Endothelial cell (in vitro differentiated cells): ENCODE measurements at regions not wholly inside any gene's neighbourhood (a gene's known extent, or its start where the extent isn't known, plus 50 kb on each side); places are given as distances from the start of the nearest gene placed in this dataset.

Experiments
- DNase-seq: peaks from one replicate; pipeline ENCODE4 v3.0.0; 2021; ENCODE audit warnings: low spot score
- H3K27ac Mint-ChIP-seq: one replicate; pipeline ENCODE4 v1.8.0; 2021; ENCODE audit warnings: mixed read lengths, inconsistent platforms; ENCODE audit not compliant: unreplicated experiment
- H3K27me3 Mint-ChIP-seq: one replicate; pipeline ENCODE4 v1.8.0; 2021; ENCODE audit warnings: mild to moderate bottlenecking, moderate library complexity, mixed read lengths, inconsistent platforms; ENCODE audit not compliant: unreplicated experiment
- H3K36me3 Mint-ChIP-seq: one replicate; pipeline ENCODE4 v1.8.0; 2021; ENCODE audit warnings: mild to moderate bottlenecking, low read depth, mixed read lengths, inconsistent platforms; ENCODE audit not compliant: unreplicated experiment
- H3K4me1 Mint-ChIP-seq: one replicate; pipeline ENCODE4 v1.8.0; 2021; ENCODE audit warnings: mild to moderate bottlenecking, mixed read lengths, inconsistent platforms; ENCODE audit not compliant: unreplicated experiment
- H3K4me3 Mint-ChIP-seq: one replicate; pipeline ENCODE4 v1.8.0; 2021; ENCODE audit warnings: mild to moderate bottlenecking, mixed read lengths, inconsistent platforms; ENCODE audit not compliant: unreplicated experiment
- H3K9me3 Mint-ChIP-seq: one replicate; pipeline ENCODE4 v1.8.0; 2021; ENCODE audit warnings: mixed read lengths, inconsistent platforms; ENCODE audit not compliant: unreplicated experiment
- CTCF ChIP-seq: fragments of 200-600 bp; sonication (generic); IDR thresholded peaks from one replicate; pipeline ENCODE4 v1.5.0; 2021; ENCODE audit warnings: antibody characterized with exemption; ENCODE audit not compliant: unreplicated experiment

GRCh38 chr3:41029356-41029755 lies 169.9 kb upstream of the CTNNB1 start:
- peaks cover 25% of the 10 kb centered on the region for H3K4me1 Mint-ChIP-seq
- DNase-seq = no peak
- H3K27me3 Mint-ChIP-seq = no peaks in the 10 kb centered on the region
- no peak overlapping the region for H3K27ac Mint-ChIP-seq
- peaks cover 12% of the 10 kb centered on the region for H3K36me3 Mint-ChIP-seq
- TF ChIP-seq CTCF = no peak
- H3K9me3 Mint-ChIP-seq = no peaks in the 10 kb centered on the region
- no peak overlapping the region for H3K4me3 Mint-ChIP-seq

GRCh38 chr3:41030220-41030619 lies 169.1 kb upstream of the CTNNB1 start:
- Mint-ChIP-seq H3K9me3 (no peaks in the 10 kb centered on the region), H3K4me3 (no peak overlapping the region), H3K27me3 (no peaks in the 10 kb centered on the region), H3K36me3 (peaks cover 16% of the 10 kb centered on the region), H3K4me1 (peaks cover 25% of the 10 kb centered on the region), H3K27ac (no peak overlapping the region)
- no peak for TF ChIP-seq CTCF
- no peak for DNase-seq

GRCh38 chr3:41031401-41031800 lies 167.9 kb upstream of the CTNNB1 start:
- peaks cover 25% of the 10 kb centered on the region for H3K4me1 Mint-ChIP-seq
- TF ChIP-seq CTCF = no peak
- no peak for DNase-seq
- H3K36me3 Mint-ChIP-seq = peaks cover 16% of the 10 kb centered on the region
- H3K4me3 Mint-ChIP-seq = no peak overlapping the region
- H3K9me3 Mint-ChIP-seq = no peaks in the 10 kb centered on the region
- no peak overlapping the region for H3K27ac Mint-ChIP-seq
- H3K27me3 Mint-ChIP-seq = no peaks in the 10 kb centered on the region

GRCh38 chr3:41033956-41034519 lies 165.3 kb upstream of the CTNNB1 start:
- no peak for TF ChIP-seq CTCF
- no peaks in the 10 kb centered on the region for H3K27me3 Mint-ChIP-seq
- H3K27ac Mint-ChIP-seq = no peak overlapping the region
- peaks cover 16% of the 10 kb centered on the region for H3K36me3 Mint-ChIP-seq
- H3K4me3 Mint-ChIP-seq = no peak overlapping the region
- H3K4me1 Mint-ChIP-seq = peaks cover 27% of the 10 kb centered on the region
- no peaks in the 10 kb centered on the region for H3K9me3 Mint-ChIP-seq
- no peak for DNase-seq

GRCh38 chr3:41035456-41036022 lies 163.8 kb upstream of the CTNNB1 start:
- H3K27me3 Mint-ChIP-seq = no peaks in the 10 kb centered on the region
- no peak overlapping the region for H3K4me3 Mint-ChIP-seq
- DNase-seq = no peak
- no peak overlapping the region for H3K27ac Mint-ChIP-seq
- peaks cover 16% of the 10 kb centered on the region for H3K36me3 Mint-ChIP-seq
- no peaks in the 10 kb centered on the region for H3K9me3 Mint-ChIP-seq
- peaks cover 19% of the 10 kb centered on the region for H3K4me1 Mint-ChIP-seq
- no peak for TF ChIP-seq CTCF
